Sigmoid colon (tissue), 6 donors: ENCODE measurements at regions not wholly inside any gene's neighbourhood (a gene's known extent, or its start where the extent isn't known, plus 50 kb on each side); places are given as distances from the start of the nearest gene placed in this dataset.

ENCODE experiments used
- DNase-seq: peaks from one replicate; pipeline ENCODE4 v3.0.0-alpha.2; 2019
- H3K27ac ChIP-seq, 4 donors: fragments of 200-600 bp; sonication (generic); one replicate each; pipeline ENCODE4 v1.5.1; 2016 to 2019; ENCODE audit warnings: mild to moderate bottlenecking in 1 of 4
- H3K27me3 ChIP-seq, 3 donors: fragments of 200-600 bp; sonication (generic); one replicate each; pipeline ENCODE4 v1.5.1; 2019; ENCODE audit warnings: mild to moderate bottlenecking in 1 of 3
- H3K36me3 ChIP-seq, 4 donors: fragments of 200-600 bp; sonication (generic); one replicate each; pipeline ENCODE4 v1.5.1; 2016 to 2019
- H3K4me1 ChIP-seq, 4 donors: fragments of 200-600 bp; sonication (generic); one replicate each; pipeline ENCODE4 v1.5.1; 2017 to 2019
- H3K4me3 ChIP-seq, 4 donors: fragments of 200-600 bp; sonication (generic); one replicate each; pipeline ENCODE4 v1.5.1; 2017 to 2019; ENCODE audit warnings: mild to moderate bottlenecking in 2 of 4, moderate library complexity in 1 of 4
- H3K9me3 ChIP-seq, 4 donors: fragments of 200-600 bp in 3 of 4; sonication (generic) in 3 of 4; one replicate each; pipeline versions ENCODE4 v1.5.1 to v1.6.1; 2013 to 2019
- CTCF ChIP-seq, 4 experiments: fragments of 450-650 bp in 3 of 4; fragments of 200-600 bp in 1 of 4; IDR thresholded peaks; one replicate each; pipeline ENCODE4 v1.5.1; 2016 to 2019; ENCODE audit warnings: antibody characterized with exemption in 4 of 4, mild to moderate bottlenecking in 3 of 4, moderate library complexity in 2 of 4
- EP300 ChIP-seq, 4 donors: sonication (generic); formaldehyde crosslinking; IDR thresholded peaks; one replicate each; pipeline ENCODE4 v1.6.1; 2017; ENCODE audit warnings: antibody characterized with exemption in 4 of 4
- POLR2A ChIP-seq, 2 donors: fragments of 450-650 bp; IDR thresholded peaks; one replicate each; pipeline ENCODE4 v1.6.1; 2016; ENCODE audit warnings: antibody characterized with exemption in 2 of 2, mild to moderate bottlenecking in 2 of 2, moderate library complexity in 2 of 2
- POLR2AphosphoS5 ChIP-seq, 4 donors: sonication (generic); formaldehyde crosslinking; IDR thresholded peaks; one replicate each; pipeline ENCODE4 v1.6.1; 2017; ENCODE audit warnings: antibody characterized with exemption in 4 of 4
- WGBS, 2 donors: extraction: QIAGEN DNeasy Blood & Tissue Kit; methylation state at CpG; one replicate each; pipeline ENCODE4 v1.1.7; 2013; 5-methylcytosine and 5-hydroxymethylcytosine counted together
- intact Hi-C: fragments of 100-400 bp; cut with DNase I; formaldehyde crosslinking; loops from one replicate; pipeline ENCODE4 v1.15.1; 2023
- small RNA-seq, 3 donors: library from RNA; depleted of rRNA; stranded (forward); fragments of <200 nt; gene quantifications; one replicate each; pipeline ENCODE3, GENCODE V24; 2016
- donor health status: healthy with polysubstance abuse.
- donor health status: healthy.

GRCh38 chr5:57119031-57119430, 54.8 kb upstream of the GPBP1 start:
- Histone ChIP-seq H3K4me1 (no peaks in the 10 kb centered on the region), H3K9me3 (peaks cover 0 to 8% (median 4%) of the 10 kb centered on the region in 4 donors), H3K27ac (no peak overlapping the region), H3K36me3 (no peaks in the 10 kb centered on the region), H3K4me3 (no peak overlapping the region), H3K27me3 (no peaks in the 10 kb centered on the region)
- no peak for DNase-seq
- intact Hi-C loops = no loop called here
- WGBS, 2 donors = 73 to 97% methylated on average over 3 of the region's 3 CpGs
- no peak for TF ChIP-seq POLR2AphosphoS5 (IDR thresholded peaks at IDR 0.05)
- no peak for TF ChIP-seq CTCF (IDR thresholded peaks at IDR 0.05)
- no peak for TF ChIP-seq POLR2A (IDR thresholded peaks at IDR 0.05)
- no peak for TF ChIP-seq EP300 (IDR thresholded peaks at IDR 0.05)

- H3K27me3 ChIP-seq = no peaks in the 10 kb centered on the region
- no peak overlapping the region for H3K27ac ChIP-seq
- peaks cover 0 to 10% (median 4%) of the 10 kb centered on the region in 4 donors for H3K9me3 ChIP-seq
- H3K4me1 ChIP-seq = no peaks in the 10 kb centered on the region
- TF ChIP-seq POLR2A (IDR thresholded peaks at IDR 0.05) (no peak), CTCF (IDR thresholded peaks at IDR 0.05) (no peak), POLR2AphosphoS5 (IDR thresholded peaks at IDR 0.05) (no peak), EP300 (IDR thresholded peaks at IDR 0.05) (no peak)
- intact Hi-C loops = no loop called here
- DNase-seq = no peak
- H3K4me3 ChIP-seq = no peak overlapping the region
- no peaks in the 10 kb centered on the region for H3K36me3 ChIP-seq
- WGBS, 2 donors = 93 to 97% methylated on average over 5 of the region's 5 CpGs
Observed at GRCh38 chr5:57124014-57124413, 49.8 kb upstream of the GPBP1 start.

Small RNA genes in the stretch of these regions (small RNA-seq; reads per million reads assigned to genes)
- 0 reads per million in 3 donors for gene AC034244.1
